NT2/D1 (cell line): ENCODE measurements at regions not wholly inside any gene's neighbourhood (a gene's known extent, or its start where the extent isn't known, plus 50 kb on each side); places are given as distances from the start of the nearest gene placed in this dataset.
"Not testable (repeated sequence)": the region's sequence is repeated elsewhere in the genome, so short reads cannot be mapped to it uniquely, and the experiment has no call there.

Source experiments
- DNase-seq: peaks from one replicate; pipeline ENCODE4 v3.0.0-alpha.2; 2011; ENCODE audit warnings: low read depth, low spot score
- H3K27me3 ChIP-seq: 2 replicates; pipeline ENCODE4 v1.6.0; 2011; ENCODE audit warnings: mild to moderate bottlenecking; ENCODE audit not compliant: insufficient read length, insufficient read depth
- H3K36me3 ChIP-seq: 2 replicates; pipeline ENCODE4 v1.6.1; 2011; ENCODE audit warnings: mild to moderate bottlenecking, low read length, mixed read lengths; ENCODE audit not compliant: insufficient read depth, insufficient read length
- H3K4me1 ChIP-seq: 2 replicates; pipeline ENCODE4 v1.5.1; 2011; ENCODE audit not compliant: insufficient read depth, insufficient read length
- H3K4me3 ChIP-seq: 2 replicates; pipeline ENCODE4 v1.5.1; 2011; ENCODE audit warnings: low read depth; ENCODE audit not compliant: insufficient read length
- H3K9ac ChIP-seq: 2 replicates; pipeline ENCODE4 v1.6.0; 2011; ENCODE audit warnings: low read depth; ENCODE audit not compliant: insufficient read length
- H3K9me3 ChIP-seq: 2 replicates; pipeline ENCODE4 v1.5.1; 2011; ENCODE audit warnings: mild to moderate bottlenecking, low read length; ENCODE audit not compliant: insufficient read depth
- SUZ12 ChIP-seq: IDR thresholded peaks from 2 replicates; pipeline ENCODE4 v1.6.1; 2011; ENCODE audit not compliant: insufficient read length, insufficient read depth; ENCODE audit errors: extremely low read depth
- YY1 ChIP-seq: IDR thresholded peaks from 2 replicates; pipeline ENCODE4 v1.6.1; 2011; ENCODE audit not compliant: insufficient read length, insufficient read depth
- ZNF274 ChIP-seq: IDR thresholded peaks from 2 replicates; pipeline ENCODE4 v1.6.1; 2011; ENCODE audit warnings: mild to moderate bottlenecking, low read depth, low read length

GRCh38 chr3:96449803-96450202 lies 364.6 kb upstream of the EPHA6 start:
- Histone ChIP-seq H3K9me3 (no peaks in the 10 kb centered on the region), H3K4me3 (no peak overlapping the region), H3K36me3 (no peaks in the 10 kb centered on the region), H3K9ac (no peak overlapping the region), H3K27me3 (no peaks in the 10 kb centered on the region), H3K4me1 (no peaks in the 10 kb centered on the region)
- no peak for DNase-seq
- TF ChIP-seq YY1, result no peak
- TF ChIP-seq ZNF274, result no peak
- no peak for TF ChIP-seq SUZ12

GRCh38 chr3:96450699-96451098 lies 363.7 kb upstream of the EPHA6 start:
- DNase-seq, result no peak
- no peaks in the 10 kb centered on the region for H3K4me1 ChIP-seq
- no peaks in the 10 kb centered on the region for H3K36me3 ChIP-seq
- TF ChIP-seq SUZ12 (no peak), ZNF274 (no peak), YY1 (no peak)
- no peaks in the 10 kb centered on the region for H3K9me3 ChIP-seq
- H3K9ac ChIP-seq, result no peak overlapping the region
- H3K4me3 ChIP-seq, result no peak overlapping the region
- no peaks in the 10 kb centered on the region for H3K27me3 ChIP-seq

- no peaks in the 10 kb centered on the region for H3K4me1 ChIP-seq
- no peaks in the 10 kb centered on the region for H3K9me3 ChIP-seq
- H3K36me3 ChIP-seq, result no peaks in the 10 kb centered on the region
- no peak for DNase-seq
- TF ChIP-seq SUZ12 (no peak), YY1 (no peak), ZNF274 (no peak)
- no peak overlapping the region for H3K9ac ChIP-seq
- H3K27me3 ChIP-seq, result no peaks in the 10 kb centered on the region
- no peak overlapping the region for H3K4me3 ChIP-seq
Measured at GRCh38 chr3:96465521-96465920, 348.9 kb upstream of the EPHA6 start.

GRCh38 chr3:96466441-96466840 lies 348.0 kb upstream of the EPHA6 start:
- H3K36me3 ChIP-seq, result no peaks in the 10 kb centered on the region
- H3K4me3 ChIP-seq, result no peak overlapping the region
- no peaks in the 10 kb centered on the region for H3K4me1 ChIP-seq
- H3K27me3 ChIP-seq, result no peaks in the 10 kb centered on the region
- no peaks in the 10 kb centered on the region for H3K9me3 ChIP-seq
- H3K9ac ChIP-seq, result no peak overlapping the region
- TF ChIP-seq SUZ12, result no peak
- TF ChIP-seq ZNF274, result no peak
- TF ChIP-seq YY1, result no peak
- DNase-seq, result no peak

- Histone ChIP-seq H3K4me3 (no peak overlapping the region), H3K27me3 (no peaks in the 10 kb centered on the region), H3K9me3 (no peaks in the 10 kb centered on the region), H3K9ac (no peak overlapping the region), H3K4me1 (no peaks in the 10 kb centered on the region), H3K36me3 (no peaks in the 10 kb centered on the region)
- DNase-seq, result no peak
- TF ChIP-seq SUZ12 (no peak), ZNF274 (no peak), YY1 (no peak)
Measured at GRCh38 chr3:96467639-96468038, 346.8 kb upstream of the EPHA6 start.

- TF ChIP-seq YY1 (no peak), ZNF274 (no peak), SUZ12 (no peak)
- no peak overlapping the region for H3K9ac ChIP-seq
- no peak overlapping the region for H3K4me3 ChIP-seq
- DNase-seq, result no peak
- H3K9me3 ChIP-seq, result no peaks in the 10 kb centered on the region
- no peaks in the 10 kb centered on the region for H3K36me3 ChIP-seq
- no peaks in the 10 kb centered on the region for H3K27me3 ChIP-seq
- H3K4me1 ChIP-seq, result no peaks in the 10 kb centered on the region
Measured at GRCh38 chr3:96478496-96478895, 335.9 kb upstream of the EPHA6 start.

- H3K9ac ChIP-seq, result no peak overlapping the region
- no peaks in the 10 kb centered on the region for H3K9me3 ChIP-seq
- H3K4me3 ChIP-seq, result no peak overlapping the region
- H3K36me3 ChIP-seq, result no peaks in the 10 kb centered on the region
- TF ChIP-seq YY1, result no peak
- TF ChIP-seq SUZ12, result no peak
- no peaks in the 10 kb centered on the region for H3K27me3 ChIP-seq
- no peak for DNase-seq
- H3K4me1 ChIP-seq, result no peaks in the 10 kb centered on the region
Measured at GRCh38 chr3:96480881-96481280, 333.5 kb upstream of the EPHA6 start.

- not testable (repeated sequence) for H3K9me3 ChIP-seq, H3K4me1 ChIP-seq, H3K36me3 ChIP-seq, H3K9ac ChIP-seq, H3K27me3 ChIP-seq, H3K4me3 ChIP-seq, DNase-seq
Measured at GRCh38 chr3:96483191-96483590, 331.2 kb upstream of the EPHA6 start.
